ENCODE measurements at regions not wholly inside any gene's neighbourhood (a gene's known extent, or its start where the extent isn't known, plus 50 kb on each side); places are given as distances from the start of the nearest gene placed in this dataset.

- TF ChIP-seq CTCF (conservative IDR thresholded peaks at IDR 0.05) (no peak), ZFX (IDR thresholded peaks at IDR 0.05) (no peak)
These were observed 167.7 kb downstream of the COG6 start for GRCh38 chr13:39823063-39823713.

All from C4-2B (cell line).